ENCODE measurements at regions not wholly inside any gene's neighbourhood (a gene's known extent, or its start where the extent isn't known, plus 50 kb on each side); places are given as distances from the start of the nearest gene placed in this dataset.

DNA sequence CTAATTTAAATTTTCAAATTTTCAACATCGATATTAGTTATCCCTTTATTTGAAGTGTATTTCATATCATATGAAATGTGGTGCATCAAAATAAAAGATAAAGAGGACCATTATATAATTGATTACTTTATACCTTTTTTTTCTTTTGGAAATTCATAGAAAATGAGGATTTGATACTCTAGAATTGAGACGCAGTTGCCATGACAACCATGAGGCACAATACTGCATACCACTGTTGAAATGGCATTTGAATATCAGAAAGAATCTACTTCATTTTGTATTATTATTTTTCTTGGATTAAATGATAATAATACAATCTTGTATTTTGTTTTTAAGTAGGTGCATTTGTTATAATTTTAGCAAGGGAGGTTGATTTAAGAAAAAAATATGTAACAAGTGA is 323.1 kb downstream of the PCDH18 start:
- Histone ChIP-seq H3K9ac (ENCODE audit: low read length) (no peak overlapping the region), H2AFZ (ENCODE audit: low read depth, low read length, severe bottlenecking) (no peak overlapping the region), H3K9me2 (replicated peaks; ENCODE audit: insufficient read depth, low read length) (no peaks in the 10 kb centered on the region), H3K4me3 (ENCODE audit: insufficient read depth, low read length, poor library complexity, severe bottlenecking) (no peak overlapping the region), H3K4me2 (ENCODE audit: low read depth, low read length, poor library complexity, severe bottlenecking) (no peak overlapping the region), H3K36me3 (ENCODE audit: low read length) (no peaks in the 10 kb centered on the region), H3K9me3 (ENCODE audit: insufficient read depth, low read length) (no peaks in the 10 kb centered on the region), H3K27me3 (ENCODE audit: low read length) (no peaks in the 10 kb centered on the region), H3F3A (ENCODE audit: insufficient read depth) (no peaks in the 10 kb centered on the region), H3K27ac (ENCODE audit: low read depth, low read length) (no peak overlapping the region), H4K20me1 (ENCODE audit: low read depth, low read length) (no peaks in the 10 kb centered on the region), H3K79me2 (ENCODE audit: insufficient read depth, low read length) (no peaks in the 10 kb centered on the region)
- TF ChIP-seq CTCF (IDR thresholded peaks at IDR 0.05; ENCODE audit: insufficient read depth, low read length, poor library complexity, severe bottlenecking) (no peak), EZH2phosphoT487 (conservative IDR thresholded peaks at IDR 0.05; ENCODE audit: low read length) (no peak)

GRCh38 chr4:137206781-137207180 is 325.5 kb downstream of the PCDH18 start:
- no peaks in the 10 kb centered on the region for H3K36me3 ChIP-seq (ENCODE audit: low read length)
- no peak for TF ChIP-seq CTCF (IDR thresholded peaks at IDR 0.05; ENCODE audit: insufficient read depth, low read length, poor library complexity, severe bottlenecking)
- no peak for TF ChIP-seq EZH2phosphoT487 (conservative IDR thresholded peaks at IDR 0.05; ENCODE audit: low read length)
- no peaks in the 10 kb centered on the region for H3K79me2 ChIP-seq (ENCODE audit: insufficient read depth, low read length)
- H3K27me3 ChIP-seq (ENCODE audit: low read length): no peaks in the 10 kb centered on the region
- H4K20me1 ChIP-seq (ENCODE audit: low read depth, low read length): no peaks in the 10 kb centered on the region
- H3K4me3 ChIP-seq (ENCODE audit: insufficient read depth, low read length, poor library complexity, severe bottlenecking): no peak overlapping the region
- H3K4me2 ChIP-seq (ENCODE audit: low read depth, low read length, poor library complexity, severe bottlenecking): no peak overlapping the region
- H3K9ac ChIP-seq (ENCODE audit: low read length): no peak overlapping the region
- H3K9me2 ChIP-seq (replicated peaks; ENCODE audit: insufficient read depth, low read length): no peaks in the 10 kb centered on the region
- H3K27ac ChIP-seq (ENCODE audit: low read depth, low read length): no peak overlapping the region
- peak overlapping the region; percentile 26 for H2AFZ ChIP-seq (ENCODE audit: low read depth, low read length, severe bottlenecking)
- H3F3A ChIP-seq (ENCODE audit: insufficient read depth): no peaks in the 10 kb centered on the region
- no peaks in the 10 kb centered on the region for H3K9me3 ChIP-seq (ENCODE audit: insufficient read depth, low read length)

GRCh38 chr4:137203601-137204000 is 328.7 kb downstream of the PCDH18 start:
- TF ChIP-seq EZH2phosphoT487 (conservative IDR thresholded peaks at IDR 0.05; ENCODE audit: low read length) (no peak), CTCF (IDR thresholded peaks at IDR 0.05; ENCODE audit: insufficient read depth, low read length, poor library complexity, severe bottlenecking) (no peak)

More at GRCh38 chr4:137203601-137204000, 328.7 kb downstream of the PCDH18 start:
- Histone ChIP-seq H3K27me3 (ENCODE audit: low read length) (no peaks in the 10 kb centered on the region), H3F3A (ENCODE audit: insufficient read depth) (no peaks in the 10 kb centered on the region), H3K79me2 (ENCODE audit: insufficient read depth, low read length) (no peaks in the 10 kb centered on the region), H4K20me1 (ENCODE audit: low read depth, low read length) (no peaks in the 10 kb centered on the region), H3K9me2 (replicated peaks; ENCODE audit: insufficient read depth, low read length) (no peaks in the 10 kb centered on the region), H3K27ac (ENCODE audit: low read depth, low read length) (no peak overlapping the region), H3K9ac (ENCODE audit: low read length) (no peak overlapping the region), H3K36me3 (ENCODE audit: low read length) (no peaks in the 10 kb centered on the region), H3K4me2 (ENCODE audit: low read depth, low read length, poor library complexity, severe bottlenecking) (no peak overlapping the region), H3K4me3 (ENCODE audit: insufficient read depth, low read length, poor library complexity, severe bottlenecking) (no peak overlapping the region), H3K9me3 (ENCODE audit: insufficient read depth, low read length) (no peaks in the 10 kb centered on the region), H2AFZ (ENCODE audit: low read depth, low read length, severe bottlenecking) (no peak overlapping the region)

All from SU-DHL-6 (cell line).